ENCODE measurements at regions not wholly inside any gene's neighbourhood (a gene's known extent, or its start where the extent isn't known, plus 50 kb on each side); places are given as distances from the start of the nearest gene placed in this dataset.

DNA sequence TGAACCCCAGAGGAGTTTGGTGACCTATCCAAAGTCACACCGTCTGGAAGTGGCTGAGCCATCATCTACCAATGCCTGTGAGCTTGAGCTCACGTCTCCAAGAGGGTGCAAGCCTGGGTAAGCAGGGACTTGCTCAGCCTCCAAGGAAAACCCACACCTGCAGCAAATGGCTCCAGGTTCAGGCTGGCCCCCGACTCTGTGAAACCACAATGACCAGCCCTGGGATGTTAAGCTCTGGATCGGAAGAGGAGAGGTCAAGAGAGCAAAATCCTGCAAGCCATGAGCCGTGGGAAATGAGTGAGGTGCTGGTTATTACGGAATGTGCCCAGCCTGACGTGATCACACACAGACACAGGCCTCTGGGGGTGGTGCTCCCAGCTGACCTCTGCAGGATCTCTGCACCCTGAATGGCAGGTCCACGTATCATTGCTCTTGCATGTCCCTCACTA, 94.1 kb upstream of the OTOS start:
- TF ChIP-seq CTCF (conservative IDR thresholded peaks at IDR 0.05 in 1 of 2, IDR thresholded peaks at IDR 0.05 in 1 of 2; ENCODE audit: low read depth in 1 of 2, low read length in 2 of 2) (no peak), EZH2 (IDR thresholded peaks at IDR 0.05; ENCODE audit: low read length, missing control alignments) (no peak)
